Endothelial cell of umbilical vein (primary cell): ENCODE measurements at regions not wholly inside any gene's neighbourhood (a gene's known extent, or its start where the extent isn't known, plus 50 kb on each side); places are given as distances from the start of the nearest gene placed in this dataset.
"Not testable (repeated sequence)": the region's sequence is repeated elsewhere in the genome, so short reads cannot be mapped to it uniquely, and the experiment has no call there.

Source experiments
- BruUV-seq: library from RNA; stranded (reverse); fragments of 400-500 nt; replicated peaks from 2 replicates; lab custom pipeline; 2021; lab: Mats Ljungman, UMichigan
- CTCF ChIA-PET: fragments of 300-600, 350-600 bp; sonication (Branson Sonifier 250); formaldehyde crosslinking; loops from one replicate; lab custom pipeline; 2021; ENCODE audit warnings: antibody characterized with exemption, inconsistent platforms; lab: Charles Lee
- POLR2A ChIA-PET: fragments of 300-600, 350-600 bp; sonication (Branson Sonifier 250); formaldehyde crosslinking; loops from one replicate; lab custom pipeline; 2021; ENCODE audit warnings: antibody characterized with exemption, inconsistent platforms; lab: Charles Lee
- DNase-seq: peaks from one replicate; pipeline ENCODE4 v3.0.0-alpha.2; 2011; ENCODE audit warnings: low read depth, low spot score
- FAIRE-seq: peaks from 2 replicates; lab custom pipeline; 2011; peaks lifted over from hg19 to GRCh38; lab: Jason Lieb, UNC
- H2AFZ ChIP-seq: 2 replicates; pipeline ENCODE4 v1.6.0; 2012; ENCODE audit warnings: low read depth, low read length, control low read depth, inconsistent platforms
- H3K27ac ChIP-seq: 2 replicates; pipeline ENCODE4 v1.5.1; 2011; ENCODE audit warnings: low read depth, mild to moderate bottlenecking, control low read depth, low read length, moderate library complexity; ENCODE audit not compliant: insufficient read depth
- H3K27me3 ChIP-seq, 2 experiments: 2 replicates each; pipeline versions ENCODE4 v1.6.0 to v1.6.1; 2011; ENCODE audit warnings: low read length in 2 of 2, mixed read lengths in 1 of 2; ENCODE audit not compliant: control insufficient read depth in 2 of 2, insufficient read depth in 2 of 2
- H3K36me3 ChIP-seq, 2 experiments: 2 replicates in 1 of 2; 3 replicates in 1 of 2; pipeline ENCODE4 v1.5.1; 2011; ENCODE audit warnings: low read length in 2 of 2, mild to moderate bottlenecking in 1 of 2, moderate library complexity in 1 of 2; ENCODE audit not compliant: control insufficient read depth in 2 of 2, insufficient read depth in 2 of 2; ENCODE audit errors: extremely low read depth in 1 of 2
- H3K4me1 ChIP-seq: 3 replicates; pipeline ENCODE4 v1.5.1; 2011; ENCODE audit warnings: mild to moderate bottlenecking, low read length; ENCODE audit not compliant: control insufficient read depth, insufficient read depth; ENCODE audit errors: extremely low read depth
- H3K4me2 ChIP-seq: 2 replicates; pipeline ENCODE4 v1.6.1; 2011; ENCODE audit warnings: low read length, control low read depth, mixed read lengths; ENCODE audit not compliant: insufficient read depth
- H3K4me3 ChIP-seq, 3 experiments: fragments of 200-600 bp in 1 of 3; sonication (generic), shearing (Covaris generic) in 1 of 3; replicated peaks in 1 of 3; 2 replicates each; pipeline ENCODE4 v1.5.1; 2011 to 2016; ENCODE audit warnings: control low read depth in 3 of 3, low read length in 3 of 3, mild to moderate bottlenecking in 2 of 3, inconsistent platforms in 1 of 3, low read depth in 1 of 3, moderate library complexity in 1 of 3; ENCODE audit not compliant: insufficient read depth in 1 of 3
- H3K79me2 ChIP-seq: 2 replicates; pipeline ENCODE4 v1.6.0; 2012; ENCODE audit warnings: low read length, inconsistent platforms; ENCODE audit not compliant: control insufficient read depth, insufficient read depth
- H3K9ac ChIP-seq: replicated peaks from 2 replicates; pipeline ENCODE3; 2011; ENCODE audit warnings: low read length, control low read depth; ENCODE audit not compliant: insufficient read depth; ENCODE audit errors: extremely low read depth
- H3K9me1 ChIP-seq: replicated peaks from 3 replicates; pipeline ENCODE4 v1.6.0; 2011; ENCODE audit warnings: mild to moderate bottlenecking, low read length; ENCODE audit not compliant: control insufficient read depth, insufficient read depth; ENCODE audit errors: extremely low read depth
- H3K9me3 ChIP-seq: replicated peaks from 2 replicates; pipeline ENCODE4 v1.5.1; 2012; ENCODE audit warnings: low read length, inconsistent platforms; ENCODE audit not compliant: control insufficient read depth, insufficient read depth
- H4K20me1 ChIP-seq: replicated peaks from 2 replicates; pipeline ENCODE3; 2011; ENCODE audit warnings: mild to moderate bottlenecking, low read length; ENCODE audit not compliant: control insufficient read depth, insufficient read depth; ENCODE audit errors: extremely low read depth
- CTCF ChIP-seq, 2 donors: IDR thresholded peaks; 1 replicate in 1 of 2; 2 replicates in 1 of 2; pipeline ENCODE4 v1.5.1; 2011; ENCODE audit warnings: low read length in 2 of 2, mild to moderate bottlenecking in 2 of 2, moderate library complexity in 2 of 2, control low read depth in 1 of 2, inconsistent platforms in 1 of 2, low read depth in 1 of 2; ENCODE audit not compliant: insufficient read depth in 1 of 2; ENCODE audit errors: extremely low read depth in 1 of 2
- EZH2 ChIP-seq: IDR thresholded peaks from 2 replicates; pipeline ENCODE4 v1.6.1; 2012; ENCODE audit warnings: borderline replicate concordance, low read depth, mild to moderate bottlenecking, moderate library complexity, low read length, inconsistent platforms; ENCODE audit not compliant: severe bottlenecking
- FOS ChIP-seq: IDR thresholded peaks from 2 replicates; pipeline ENCODE4 v1.6.1; 2011; ENCODE audit warnings: mild to moderate bottlenecking, low read length, moderate library complexity, borderline replicate concordance; ENCODE audit not compliant: insufficient read depth
- GATA2 ChIP-seq: IDR thresholded peaks from 2 replicates; pipeline ENCODE4 v1.7.0; 2011; ENCODE audit warnings: low read depth, mild to moderate bottlenecking, moderate library complexity, mixed read lengths, low read length; ENCODE audit not compliant: insufficient read length, insufficient read depth
- JUN ChIP-seq: IDR thresholded peaks from 2 replicates; pipeline ENCODE4 v1.6.1; 2011; ENCODE audit warnings: borderline replicate concordance, low read depth; ENCODE audit not compliant: insufficient read length, insufficient read depth
- MYC ChIP-seq: IDR thresholded peaks from one replicate; pipeline ENCODE4 v1.6.1; 2011; ENCODE audit warnings: mild to moderate bottlenecking, low read depth, low read length
- POLR2A ChIP-seq: IDR thresholded peaks from 2 replicates; pipeline ENCODE4 v1.6.1; 2012; ENCODE audit warnings: low read depth, mild to moderate bottlenecking, control low read depth, low read length
- POLR2AphosphoS5 ChIP-seq: IDR thresholded peaks from 2 replicates; pipeline ENCODE4 v1.6.1; 2012; ENCODE audit warnings: low read depth, mild to moderate bottlenecking, control low read depth, low read length, moderate library complexity; ENCODE audit not compliant: insufficient read depth
- dilution Hi-C: fragments of 300-500 bp; cut with MboI; formaldehyde crosslinking; loops from one replicate; pipeline ENCODE4 v1.15.0; 2019; ENCODE audit warnings: low sequenced_read_pairs; ENCODE audit not compliant: extremely low pct_ligation_motif_present
- intact Hi-C: fragments of 100-400 bp; cut with micrococcal nuclease; formaldehyde crosslinking; loops from one replicate; pipeline ENCODE4 v1.10.0; 2022
- TF ChIP-seq, protein P1 (sequence below): IDR thresholded peaks from 2 replicates; pipeline ENCODE4 v1.6.1; 2011; ENCODE audit not compliant: insufficient read depth, insufficient read length

GRCh38 chr2:39968037-39968436, 189.0 kb upstream of the THUMPD2 start:
- Histone ChIP-seq H3K36me3 (no peaks in the 10 kb centered on the region), H3K4me1 (no peaks in the 10 kb centered on the region), H3K4me3 (no peak overlapping the region), H3K9me1 (no peaks in the 10 kb centered on the region), H3K27ac (no peak overlapping the region), H3K9me3 (no peaks in the 10 kb centered on the region), H3K4me2 (no peak overlapping the region), H3K9ac (no peak overlapping the region), H3K79me2 (no peaks in the 10 kb centered on the region), H2AFZ (no peak overlapping the region), H4K20me1 (no peaks in the 10 kb centered on the region), H3K27me3 (no peaks in the 10 kb centered on the region)
- POLR2A ChIA-PET: no interaction called here
- FAIRE-seq (no peak), DNase-seq (no peak)
- TF ChIP-seq CTCF (IDR thresholded peaks at IDR 0.05; ENCODE audit: extremely low read depth in 1 of 2, insufficient read depth in 1 of 2, low read depth in 1 of 2, low read length in 2 of 2) (no peak), POLR2A (no peak), POLR2AphosphoS5 (no peak), FOS (no peak), JUN (no peak), MYC (no peak), GATA2 (no peak), EZH2 (no peak)
- TF ChIP-seq, protein P1, sequence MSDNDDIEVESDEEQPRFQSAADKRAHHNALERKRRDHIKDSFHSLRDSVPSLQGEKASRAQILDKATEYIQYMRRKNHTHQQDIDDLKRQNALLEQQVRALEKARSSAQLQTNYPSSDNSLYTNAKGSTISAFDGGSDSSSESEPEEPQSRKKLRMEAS: no peak
- no TSS peak for BruUV-seq
- intact Hi-C loops: no loop called here
- dilution Hi-C loops: no loop called here
- CTCF ChIA-PET: interaction anchor here (1.3 kb wide), 1 partner anchor 54 kb away, joined by 4 read pairs; no protein-coding TSS in a partner anchor

GRCh38 chr2:39960681-39961080, 181.6 kb upstream of the THUMPD2 start:
- H3K4me3 ChIP-seq, CTCF ChIA-PET, H3K9me3 ChIP-seq, H3K9ac ChIP-seq, H3K9me1 ChIP-seq, H3K27ac ChIP-seq, H3K4me1 ChIP-seq, H3K36me3 ChIP-seq, POLR2A ChIA-PET, FAIRE-seq, H4K20me1 ChIP-seq, BruUV-seq, H2AFZ ChIP-seq, intact Hi-C loops, H3K4me2 ChIP-seq, dilution Hi-C loops, H3K27me3 ChIP-seq, H3K79me2 ChIP-seq, DNase-seq: not testable (repeated sequence)
